AG08396 (cell line): ENCODE measurements at regions not wholly inside any gene's neighbourhood (a gene's known extent, or its start where the extent isn't known, plus 50 kb on each side); places are given as distances from the start of the nearest gene placed in this dataset.
"Not testable (repeated sequence)": the region's sequence is repeated elsewhere in the genome, so short reads cannot be mapped to it uniquely, and the experiment has no call there.

Experiments used
- DNase-seq: peaks from one replicate; pipeline ENCODE4 v3.0.0; 2012; ENCODE audit warnings: low spot score, mixed read lengths

DNA sequence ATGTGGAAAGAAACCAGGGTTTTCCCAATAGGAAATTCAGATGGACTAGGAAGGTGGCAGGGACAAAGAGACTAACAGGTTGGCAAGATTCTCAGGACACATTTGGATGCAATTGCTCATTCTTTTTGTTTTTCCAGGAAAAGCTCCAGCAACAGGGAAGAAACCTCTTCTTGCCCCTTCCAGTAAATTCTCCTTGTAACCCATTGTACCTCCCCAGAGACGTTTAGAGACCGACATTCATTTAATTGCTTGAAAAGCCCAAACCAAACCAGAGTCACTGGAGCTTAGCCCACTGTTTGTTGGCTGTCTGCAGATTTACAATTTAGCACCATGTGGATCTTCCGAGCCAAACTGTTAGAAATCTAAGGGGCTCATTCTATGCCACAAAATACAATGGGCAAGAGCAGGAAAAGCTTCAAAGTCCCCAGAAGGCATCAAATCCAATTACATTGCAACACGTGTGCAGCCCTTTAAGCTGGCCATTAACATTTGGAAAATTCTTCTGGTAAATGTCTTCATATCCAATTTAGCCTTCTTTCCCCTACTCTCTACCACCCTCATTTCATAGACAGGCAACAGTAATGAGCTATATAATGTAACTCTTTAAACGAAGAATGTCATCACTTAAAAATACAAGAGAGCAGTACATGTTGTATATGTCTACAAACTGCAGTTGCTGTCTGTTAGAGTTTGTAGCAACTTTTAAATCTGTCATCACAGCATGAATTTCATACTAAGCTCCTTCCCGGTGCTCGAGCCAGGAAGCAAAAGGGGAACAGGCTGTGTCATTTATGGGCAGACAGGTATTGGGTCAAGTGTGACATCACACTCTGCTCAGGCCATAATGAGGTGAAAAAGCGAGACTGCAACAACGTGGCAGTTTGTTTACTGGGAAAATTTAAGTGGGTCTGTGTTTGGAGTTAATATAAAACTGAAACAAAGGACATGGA, 235.6 kb upstream of the HNRNPA3 start:
- no peak for DNase-seq

DNA sequence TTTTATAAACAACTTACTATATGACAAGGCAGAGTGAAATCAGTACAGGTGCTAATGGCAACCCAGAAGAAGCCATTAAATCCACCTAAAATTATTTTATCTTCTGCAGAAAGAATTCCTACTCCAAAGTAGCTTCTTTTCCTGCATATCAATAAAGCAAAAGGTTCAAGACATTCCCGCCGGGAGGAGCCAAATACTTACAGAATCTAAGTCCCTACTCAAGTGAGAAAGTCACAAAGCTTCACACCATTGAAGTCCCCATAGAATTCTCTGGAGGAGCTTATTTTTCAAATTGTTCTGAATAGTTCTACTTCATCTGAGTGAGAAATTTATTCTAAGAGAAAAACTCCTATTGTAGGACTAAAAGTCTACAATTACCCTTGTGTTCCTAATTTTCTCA, 233.7 kb upstream of the HNRNPA3 start:
- DNase-seq: no peak

DNA sequence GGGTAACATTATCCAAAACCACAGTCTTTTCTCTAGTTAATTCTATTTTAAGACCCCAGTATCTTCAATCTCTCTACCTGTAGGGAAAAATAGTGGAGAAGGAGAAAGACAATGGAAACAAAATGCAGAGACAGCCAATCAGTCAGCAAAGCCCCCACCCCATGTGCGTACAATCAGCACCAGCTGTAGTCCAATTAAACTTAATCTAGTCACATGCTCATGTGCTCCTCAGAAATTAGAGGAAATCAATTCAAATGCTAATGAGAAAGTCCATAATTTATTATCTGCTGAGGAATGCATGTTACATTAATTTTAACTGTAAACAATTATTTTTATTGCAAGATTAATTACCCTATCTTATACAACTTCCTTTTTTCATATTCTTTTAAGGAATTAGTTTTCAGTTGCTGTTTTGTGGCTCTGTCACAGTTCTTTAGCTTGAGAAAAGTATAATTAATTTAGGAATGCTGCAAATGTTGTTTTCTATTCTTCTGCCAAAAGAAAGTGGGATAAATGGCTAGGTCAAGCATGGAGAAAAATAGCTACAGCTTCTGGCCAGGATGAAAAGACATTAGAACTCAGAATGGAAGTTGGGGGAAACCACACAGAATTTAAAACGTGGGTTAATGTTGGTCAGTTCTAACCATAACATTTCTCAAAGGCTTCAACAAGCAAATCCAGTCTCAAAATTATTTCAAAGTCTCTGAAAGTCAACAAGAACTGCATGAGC, 232.4 kb upstream of the HNRNPA3 start:
- DNase-seq: no peak

DNA sequence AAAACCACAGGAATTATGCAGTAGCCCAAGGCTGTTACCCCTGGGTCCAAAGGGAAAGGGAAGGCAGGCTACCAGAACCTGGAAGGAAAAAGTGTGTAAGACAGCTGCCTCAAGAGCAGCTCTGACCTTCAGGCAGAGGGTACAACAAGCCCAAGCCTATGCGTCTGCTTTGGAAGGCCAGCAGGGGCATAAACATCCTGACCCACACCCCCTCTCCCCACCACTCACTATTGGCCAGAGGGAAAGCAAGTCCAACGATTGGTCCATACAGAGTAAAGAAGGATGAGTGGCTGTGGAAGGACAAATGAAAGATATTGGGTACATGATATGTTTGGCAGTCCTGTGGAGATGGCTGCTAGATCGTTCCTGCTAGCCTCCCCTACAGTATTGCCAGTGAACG, 227.6 kb upstream of the HNRNPA3 start:
- no peak for DNase-seq

DNA sequence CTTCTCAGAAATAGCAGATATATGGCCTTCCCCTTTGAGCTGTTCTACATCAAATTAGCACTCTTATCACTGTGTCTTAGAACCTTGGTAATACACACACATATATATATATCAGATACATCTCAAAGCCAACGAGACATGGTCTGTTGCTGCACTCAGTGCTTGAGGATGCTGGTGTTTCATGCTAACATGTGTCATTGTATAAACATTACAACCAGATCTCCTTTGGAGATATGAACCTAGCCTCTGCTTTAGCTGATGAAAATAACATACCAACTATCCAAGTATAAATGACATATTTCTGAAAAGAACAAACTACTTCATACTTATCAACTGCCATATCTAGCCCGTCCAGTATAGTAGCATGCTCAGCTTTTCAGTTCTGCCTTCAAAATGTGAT, 226.7 kb upstream of the HNRNPA3 start:
- DNase-seq: no peak

DNA sequence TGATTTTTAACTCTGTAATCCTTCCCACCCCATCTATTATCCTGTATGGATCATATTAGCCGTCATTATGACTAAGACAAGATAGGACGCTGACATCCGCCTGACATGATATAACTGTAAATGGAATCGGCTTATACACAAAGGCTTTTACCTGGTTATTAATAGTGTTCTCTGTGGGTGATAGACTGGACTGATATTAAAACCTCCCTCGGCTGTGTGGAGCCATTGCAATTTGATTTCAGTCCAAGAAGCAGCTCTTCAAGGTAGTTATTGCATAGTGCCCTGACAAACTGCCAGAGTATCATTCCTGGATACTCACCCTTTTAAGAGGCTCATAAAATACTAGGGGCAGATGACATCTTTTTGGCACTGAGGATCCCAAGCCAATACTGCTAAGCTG, 226.1 kb upstream of the HNRNPA3 start:
- no peak for DNase-seq

DNA sequence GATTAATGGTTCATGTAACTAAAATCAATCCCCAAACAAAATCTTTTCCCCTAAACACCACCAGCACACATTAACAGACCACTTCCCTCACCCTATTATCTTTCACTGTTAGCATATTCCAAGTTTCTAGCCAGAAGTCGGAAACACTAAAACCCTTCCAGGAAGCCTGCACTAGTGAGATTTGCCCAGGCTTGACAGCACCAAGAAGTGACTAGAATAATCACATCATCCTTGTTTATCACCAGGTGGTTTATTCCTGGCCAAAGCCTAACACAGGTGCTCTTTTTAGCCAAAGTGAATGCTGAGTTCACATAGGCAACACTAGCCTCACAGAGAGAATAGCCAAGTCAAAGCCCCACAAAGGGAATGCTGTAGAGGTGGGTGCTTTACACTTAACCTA, 221.2 kb upstream of the HNRNPA3 start:
- DNase-seq: no peak

DNA sequence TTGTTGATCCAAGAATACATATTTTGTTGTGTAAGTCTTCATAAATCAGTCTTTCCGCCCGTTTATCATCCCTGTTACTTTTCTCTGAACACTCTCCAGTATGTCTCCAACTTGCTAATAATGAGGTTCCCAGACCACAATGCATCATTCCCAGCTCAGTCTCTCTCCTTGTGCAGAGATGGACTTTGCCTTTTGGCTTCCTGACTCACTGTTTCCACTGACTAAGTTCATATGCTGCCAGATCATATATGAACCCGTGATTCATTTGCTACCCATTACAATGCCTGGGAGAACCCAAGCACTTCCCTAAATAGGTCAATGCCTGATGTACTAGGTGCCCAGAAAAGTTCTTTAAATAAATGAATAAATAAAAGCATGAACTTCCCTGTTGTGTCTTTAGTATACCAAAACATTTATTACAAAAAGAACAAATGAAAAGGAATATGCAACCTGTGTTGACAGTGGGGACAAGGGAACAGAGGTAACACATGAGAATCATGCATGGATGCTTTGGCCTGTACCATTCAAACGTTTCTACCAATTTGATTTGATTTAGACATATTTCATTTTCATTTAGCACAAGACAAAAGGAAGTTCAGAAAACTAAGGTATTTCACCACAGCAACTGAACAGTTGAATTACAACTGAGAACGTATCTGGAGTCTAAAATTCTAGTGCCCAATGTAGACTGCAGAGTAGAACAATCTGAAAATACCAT, 215.4 kb upstream of the HNRNPA3 start:
- DNase-seq: peak; percentile 35

DNA sequence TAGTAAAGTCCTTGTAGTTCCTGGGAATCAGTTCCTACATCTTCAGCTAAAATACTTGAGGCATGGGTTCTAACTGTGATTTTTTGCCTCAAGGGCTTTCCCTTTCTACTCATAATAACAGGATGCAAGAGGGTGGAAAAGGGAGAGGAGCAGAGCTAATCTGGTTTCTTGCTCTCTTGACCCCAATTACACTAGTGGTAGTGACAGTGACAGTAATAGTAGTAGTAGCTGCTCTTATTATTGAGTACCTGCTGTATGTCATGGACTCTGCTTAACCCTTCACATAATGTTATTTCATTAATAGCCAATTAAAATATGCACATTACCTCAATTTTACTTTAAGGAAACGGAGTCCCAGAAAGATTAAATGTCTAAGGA, 214.8 kb upstream of the HNRNPA3 start:
- DNase-seq: no peak

DNA sequence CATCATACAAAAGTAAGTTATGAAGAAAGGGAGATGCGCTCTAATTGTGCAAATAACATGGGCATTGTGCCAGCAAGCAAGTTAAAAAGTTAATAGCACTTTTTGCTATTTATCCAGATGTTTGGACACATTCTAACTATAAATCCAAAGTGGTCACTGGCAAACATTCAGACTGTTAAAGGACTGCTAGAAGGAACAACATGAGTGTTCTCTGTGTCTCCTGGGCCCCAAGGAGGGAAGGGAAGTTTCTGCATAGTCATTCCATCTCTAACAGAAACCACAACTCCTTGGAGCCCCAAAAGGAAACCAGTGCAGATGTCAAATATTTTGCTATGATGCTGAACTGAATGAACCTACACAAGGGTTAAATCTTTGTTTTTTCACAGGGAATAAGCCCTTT, 213.3 kb upstream of the HNRNPA3 start:
- DNase-seq: no peak

DNA sequence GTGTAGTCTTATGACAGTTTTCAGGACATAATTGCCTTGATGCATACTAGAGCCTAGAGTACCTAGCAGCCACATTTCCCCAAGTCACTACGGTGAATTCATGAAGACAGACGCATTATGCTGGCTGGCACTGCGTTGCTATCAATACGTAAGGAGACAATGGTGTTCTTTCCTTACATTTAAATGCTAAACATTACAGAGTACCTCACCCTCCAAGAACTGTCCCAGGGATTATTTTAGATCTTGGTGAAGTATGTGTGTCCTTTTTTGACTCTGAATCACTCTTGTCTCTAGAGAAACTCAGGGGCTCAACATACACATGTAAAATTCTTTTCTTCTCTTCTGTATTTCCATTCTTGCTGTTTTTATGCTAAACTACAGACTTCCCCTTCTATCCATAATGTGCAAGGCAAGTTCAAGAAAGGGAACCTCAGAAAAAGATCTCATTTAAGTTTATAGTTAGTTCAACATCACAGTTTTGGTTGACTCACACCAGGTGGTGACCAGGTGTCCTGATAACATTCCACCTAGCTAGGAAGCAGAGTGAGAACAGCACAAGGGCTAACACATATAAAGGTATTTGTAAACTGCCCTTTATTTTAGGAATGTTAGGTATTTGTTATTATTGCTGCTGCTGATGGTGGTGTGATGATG, 212.4 kb upstream of the HNRNPA3 start:
- DNase-seq: no peak

DNA sequence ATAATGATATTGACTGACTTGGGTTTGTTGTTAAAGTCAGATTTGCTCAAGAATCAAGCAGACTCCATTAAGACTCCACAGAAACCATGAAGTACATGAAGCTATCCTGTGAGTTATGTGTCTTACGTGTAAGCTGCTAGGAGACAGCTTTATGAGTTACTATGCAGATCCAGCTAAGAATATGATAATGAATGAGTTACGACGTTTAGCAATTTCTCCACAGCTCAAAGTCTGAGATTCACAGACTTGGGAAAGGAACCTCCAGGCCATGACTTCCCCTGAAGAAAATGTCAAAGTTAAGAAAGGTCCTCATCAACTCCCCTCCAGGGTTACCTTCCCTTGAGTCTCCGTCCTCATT, 211.9 kb upstream of the HNRNPA3 start:
- no peak for DNase-seq

DNA sequence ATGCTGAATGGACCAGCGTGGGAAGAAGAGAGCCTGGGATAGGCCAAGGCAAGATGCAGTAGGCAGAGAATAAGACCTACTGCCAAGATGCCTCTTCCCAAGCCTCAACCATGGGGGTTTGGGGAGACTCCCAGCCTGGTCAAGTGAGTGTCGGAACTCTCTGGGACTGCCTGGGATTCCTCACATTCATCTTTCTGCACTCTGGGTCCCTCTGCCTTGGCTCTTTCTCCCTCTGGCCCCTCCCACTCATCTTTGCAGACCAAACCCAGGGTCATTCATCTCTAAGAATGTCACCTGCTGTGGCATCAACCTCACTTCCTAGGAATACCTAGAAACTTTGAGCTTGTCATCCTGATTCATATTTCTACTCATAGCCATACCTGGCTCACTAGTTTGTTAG, 211.3 kb upstream of the HNRNPA3 start:
- no peak for DNase-seq

DNA sequence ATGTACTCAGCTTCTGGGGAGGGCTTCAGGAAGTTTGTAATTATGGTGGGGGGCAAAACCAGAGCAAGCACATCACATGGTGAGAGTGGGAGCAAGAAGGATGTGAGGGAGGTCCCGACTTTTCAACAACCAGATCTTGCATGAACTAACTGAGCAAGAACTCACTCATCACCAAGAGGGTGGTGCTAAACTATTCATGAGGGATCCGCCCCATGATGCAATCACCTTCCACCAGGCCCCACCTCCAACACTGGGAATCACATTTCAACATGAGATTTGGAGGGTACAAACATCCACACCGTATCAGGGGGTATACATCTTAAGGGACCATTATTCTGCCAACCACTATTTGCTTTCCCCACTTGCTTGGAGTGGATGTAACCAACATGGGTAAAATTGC, 209.6 kb upstream of the HNRNPA3 start:
- DNase-seq: no peak

DNA sequence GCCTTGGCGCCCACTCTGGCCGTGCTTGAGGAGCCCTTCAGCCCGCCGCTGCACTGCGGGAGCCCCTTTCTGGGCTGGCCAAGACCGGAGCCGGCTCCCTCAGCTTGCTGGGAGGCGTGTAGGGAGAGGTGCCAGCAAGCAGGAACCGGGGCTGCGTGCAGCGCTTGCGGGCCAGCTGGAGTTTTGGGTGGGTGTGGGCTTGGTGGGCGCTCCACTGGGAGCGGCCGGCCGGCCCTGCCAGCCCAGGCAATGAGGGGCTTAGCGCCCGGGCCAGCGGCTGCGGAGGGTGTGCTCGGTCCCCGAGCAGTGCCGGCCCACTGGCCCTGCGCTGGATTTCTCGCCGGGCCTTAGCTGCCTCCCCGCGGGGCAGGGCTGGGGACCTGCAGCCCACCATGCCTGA, 204.9 kb upstream of the HNRNPA3 start:
- DNase-seq: not testable (repeated sequence)

DNA sequence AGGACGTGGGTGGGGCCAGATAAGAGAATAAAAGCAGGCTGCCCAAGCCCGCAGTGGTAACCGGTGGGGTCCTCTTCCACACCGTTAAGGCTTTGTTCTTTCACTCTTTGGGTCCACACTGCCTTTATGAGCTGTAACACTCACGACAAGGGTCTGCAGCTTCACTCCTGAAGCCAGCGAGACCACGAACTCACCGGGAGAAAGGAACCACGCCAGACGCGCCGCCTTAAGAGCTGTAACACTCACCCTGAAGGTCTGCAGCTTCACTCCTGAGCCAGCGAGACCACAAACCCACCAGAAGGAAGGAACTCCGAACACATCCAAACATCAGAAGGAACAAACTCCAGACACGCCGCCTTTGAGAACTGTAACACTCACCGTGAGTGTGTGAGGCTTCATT, 203.9 kb upstream of the HNRNPA3 start:
- not testable (repeated sequence) for DNase-seq

DNA sequence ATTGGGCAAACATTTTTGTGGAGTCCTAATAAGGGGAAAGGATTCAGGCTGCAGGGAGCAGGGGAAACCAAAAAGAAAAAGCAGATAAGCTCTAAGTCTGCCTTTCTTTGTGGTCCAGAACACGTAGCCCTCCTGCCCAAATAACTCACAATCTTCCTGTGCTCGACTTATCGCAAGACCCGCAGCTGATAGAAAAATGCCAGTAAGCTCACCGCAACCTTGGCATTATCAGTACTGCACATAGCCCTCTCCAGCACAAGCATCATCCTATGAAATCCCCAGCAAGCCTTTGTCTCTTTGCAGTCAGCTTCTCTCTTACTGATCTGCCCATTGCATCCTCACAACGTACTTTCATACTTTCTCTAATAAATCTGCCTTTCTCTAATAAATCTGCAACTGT, 202.4 kb upstream of the HNRNPA3 start:
- no peak for DNase-seq

DNA sequence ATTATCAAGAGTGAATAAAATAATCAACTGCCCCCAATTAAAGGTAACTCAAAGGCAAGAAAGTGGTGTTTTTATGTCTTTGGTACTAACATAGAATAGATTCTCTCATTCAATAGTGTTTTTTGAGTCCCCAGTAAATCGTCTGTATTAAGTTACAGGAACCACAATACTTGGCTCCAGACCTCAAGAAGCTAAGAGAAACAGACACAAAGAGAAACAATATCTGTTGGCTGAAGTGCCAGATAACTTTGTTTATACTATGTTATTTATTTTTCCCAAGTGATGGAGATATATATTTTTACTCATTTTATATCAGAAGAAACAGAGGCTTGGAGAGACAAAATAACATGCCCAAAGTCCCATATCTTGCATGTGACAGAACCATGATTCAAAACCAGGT, 201.7 kb upstream of the HNRNPA3 start:
- no peak for DNase-seq

DNA sequence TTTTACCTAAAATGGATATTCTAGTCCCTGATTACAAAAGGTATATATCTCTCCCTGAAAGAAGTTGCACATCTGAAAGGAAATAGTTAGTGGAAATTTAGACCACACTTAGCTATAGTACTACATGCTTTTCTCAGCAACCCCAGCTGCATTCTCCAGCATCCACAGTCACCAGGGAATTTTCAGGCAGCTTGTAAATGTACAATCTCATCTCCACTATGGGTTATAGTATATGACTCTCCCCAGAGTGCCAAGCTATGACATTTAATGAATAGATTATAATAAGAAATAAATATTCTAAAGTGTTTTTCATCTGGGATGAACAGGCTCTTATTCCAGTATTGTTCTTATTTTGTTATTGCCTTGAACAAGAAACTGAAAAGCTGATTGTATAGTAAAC, 197.6 kb upstream of the HNRNPA3 start:
- DNase-seq: no peak

DNA sequence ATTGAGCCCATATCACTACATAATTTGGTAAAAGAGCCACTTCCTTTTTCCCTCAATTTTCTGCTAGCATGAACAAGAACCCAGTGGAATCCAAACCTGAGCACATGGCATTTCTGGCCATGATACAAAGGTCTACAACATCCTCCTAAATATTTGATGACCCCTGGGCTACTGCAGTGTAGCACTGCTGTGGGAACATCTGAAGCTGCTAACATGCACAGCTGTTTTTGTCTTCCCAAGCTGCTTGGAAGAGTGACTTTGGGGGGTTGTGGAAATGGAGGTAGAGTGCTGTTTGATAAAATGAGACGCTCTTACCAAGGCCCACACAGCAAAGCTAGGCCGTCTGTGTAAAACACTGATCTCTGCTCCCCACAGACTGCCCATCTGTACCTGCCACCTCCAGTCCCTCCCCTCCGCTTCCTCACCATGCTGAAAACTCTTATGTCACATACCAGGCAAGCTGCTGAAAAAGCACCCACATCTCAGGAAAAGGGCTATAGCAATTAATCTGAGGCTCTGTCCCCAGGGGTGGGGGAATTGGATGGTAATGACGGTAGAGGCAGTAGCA, 197.2 kb upstream of the HNRNPA3 start:
- DNase-seq: no peak

DNA sequence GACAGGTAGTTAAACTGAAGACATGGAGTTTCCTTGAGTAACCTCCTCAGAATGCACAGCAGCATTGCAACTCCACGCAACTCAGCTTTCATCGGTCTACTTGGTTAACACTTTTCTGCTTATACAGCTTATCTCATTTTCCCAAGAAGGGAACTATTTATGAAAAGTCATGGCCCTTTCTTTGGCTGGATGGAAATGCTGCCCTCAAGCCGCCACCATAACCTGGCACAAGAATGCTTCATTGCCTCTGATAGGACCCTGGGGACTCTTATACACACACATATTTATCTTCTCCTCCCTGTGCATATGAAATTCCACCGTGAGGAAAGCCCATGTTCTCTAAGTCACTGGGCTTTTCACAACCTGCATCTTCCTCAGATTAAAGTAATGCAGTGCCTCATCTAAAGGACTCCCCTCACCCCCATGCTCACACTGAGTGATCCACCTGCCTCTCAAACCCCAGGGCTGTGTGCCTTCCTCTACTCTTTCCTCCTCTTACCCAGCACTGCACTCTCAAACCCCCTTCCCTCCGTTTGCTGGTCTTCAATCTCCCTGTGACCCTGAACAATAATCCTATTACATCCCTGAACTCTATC, 192.0 kb upstream of the HNRNPA3 start:
- DNase-seq: no peak
